Liver (tissue), 8 donors: ENCODE measurements at regions not wholly inside any gene's neighbourhood (a gene's known extent, or its start where the extent isn't known, plus 50 kb on each side); places are given as distances from the start of the nearest gene placed in this dataset.

Experiments
- DNase-seq: peaks from one replicate; pipeline ENCODE4 v3.0.0-alpha.2; 2017; ENCODE audit warnings: low spot score
- H3K27ac ChIP-seq, 2 donors: one replicate each; pipeline ENCODE4 v1.7.0; 2013; ENCODE audit warnings: inconsistent platforms in 2 of 2, low read length in 2 of 2, control low read depth in 1 of 2, low read depth in 1 of 2, mild to moderate bottlenecking in 1 of 2
- H3K27me3 ChIP-seq, 4 donors: one replicate each; pipeline versions ENCODE4 v1.6.1 to v1.7.0; 2013; ENCODE audit warnings: low read length in 3 of 4, inconsistent platforms in 1 of 4, mild to moderate bottlenecking in 1 of 4, moderate library complexity in 1 of 4; ENCODE audit not compliant: control insufficient read depth in 4 of 4, insufficient read depth in 4 of 4
- H3K36me3 ChIP-seq, 4 donors: one replicate each; pipeline versions ENCODE4 v1.6.1 to v1.7.0; 2013; ENCODE audit warnings: low read length in 3 of 4, mild to moderate bottlenecking in 3 of 4, low read depth in 1 of 4, moderate library complexity in 1 of 4; ENCODE audit not compliant: control insufficient read depth in 4 of 4, insufficient read depth in 3 of 4
- H3K4me1 ChIP-seq, 4 donors: one replicate each; pipeline versions ENCODE4 v1.6.1 to v1.7.0; 2013; ENCODE audit warnings: low read length in 3 of 4, mild to moderate bottlenecking in 3 of 4, moderate library complexity in 1 of 4; ENCODE audit not compliant: control insufficient read depth in 4 of 4, insufficient read depth in 4 of 4
- H3K4me3 ChIP-seq, 3 donors: one replicate each; pipeline versions ENCODE4 v1.6.1 to v1.7.0; 2013; ENCODE audit warnings: low read length in 3 of 3, control low read depth in 1 of 3, low read depth in 1 of 3, mild to moderate bottlenecking in 1 of 3
- H3K9ac ChIP-seq, 2 donors: one replicate each; pipeline ENCODE4 v1.7.0; 2013; ENCODE audit warnings: low read length in 2 of 2, mild to moderate bottlenecking in 2 of 2, moderate library complexity in 2 of 2, control low read depth in 1 of 2, low read depth in 1 of 2
- H3K9me3 ChIP-seq, 4 donors: one replicate each; pipeline versions ENCODE4 v1.6.1 to v1.7.0; 2013; ENCODE audit warnings: low read length in 3 of 4; ENCODE audit not compliant: control insufficient read depth in 4 of 4
- ATF3 ChIP-seq: IDR thresholded peaks from 2 replicates; pipeline ENCODE4 v1.6.1; 2016; ENCODE audit warnings: antibody characterized with exemption
- CTCF ChIP-seq: fragments of 150-350 bp; IDR thresholded peaks from 2 replicates; pipeline ENCODE4 v1.5.1; 2017; ENCODE audit warnings: improper control_type of control experiment, low read depth, low read length; ENCODE audit not compliant: missing input control
- EGR1 ChIP-seq, 2 donors: IDR thresholded peaks; 2 replicates each; pipeline ENCODE4 v1.6.1; 2016 to 2018; ENCODE audit warnings: antibody characterized with exemption in 2 of 2, low read depth in 2 of 2
- FOXA1 ChIP-seq: IDR thresholded peaks from 2 replicates; pipeline ENCODE4 v1.6.1; 2016; ENCODE audit warnings: antibody characterized with exemption
- FOXA2 ChIP-seq: IDR thresholded peaks from 2 replicates; pipeline ENCODE4 v1.6.1; 2016; ENCODE audit warnings: antibody characterized with exemption
- GABPA ChIP-seq, 2 donors: IDR thresholded peaks in 1 of 2; conservative IDR thresholded peaks in 1 of 2; 2 replicates each; pipeline ENCODE4 v1.6.1; 2016; ENCODE audit warnings: antibody characterized with exemption in 2 of 2, mild to moderate bottlenecking in 1 of 2, moderate library complexity in 1 of 2
- HNF4A ChIP-seq, 2 donors: conservative IDR thresholded peaks; 2 replicates each; pipeline ENCODE4 v1.6.1; 2016; ENCODE audit warnings: antibody characterized with exemption in 2 of 2, mild to moderate bottlenecking in 2 of 2
- HNF4G ChIP-seq: IDR thresholded peaks from 2 replicates; pipeline ENCODE4 v1.6.1; 2016; ENCODE audit warnings: antibody characterized with exemption
- JUND ChIP-seq, 2 donors: IDR thresholded peaks; 2 replicates each; pipeline ENCODE4 v1.6.1; 2016; ENCODE audit warnings: antibody characterized with exemption in 2 of 2
- MAX ChIP-seq: IDR thresholded peaks from 2 replicates; pipeline ENCODE4 v1.6.1; 2016; ENCODE audit warnings: antibody characterized with exemption
- NR2F2 ChIP-seq: IDR thresholded peaks from 2 replicates; pipeline ENCODE4 v1.6.1; 2016; ENCODE audit warnings: antibody characterized with exemption
- RAD21 ChIP-seq, 2 donors: IDR thresholded peaks; 2 replicates each; pipeline ENCODE4 v1.6.1; 2016; ENCODE audit warnings: antibody characterized with exemption in 2 of 2, mild to moderate bottlenecking in 2 of 2
- REST ChIP-seq: IDR thresholded peaks from 2 replicates; pipeline ENCODE4 v1.6.1; 2016; ENCODE audit warnings: antibody characterized with exemption, mild to moderate bottlenecking
- RXRA ChIP-seq, 2 donors: IDR thresholded peaks; 2 replicates each; pipeline ENCODE4 v1.6.1; 2017 to 2018; ENCODE audit warnings: antibody characterized with exemption in 2 of 2, mild to moderate bottlenecking in 1 of 2
- SP1 ChIP-seq: IDR thresholded peaks from 2 replicates; pipeline ENCODE4 v1.6.1; 2018; ENCODE audit warnings: antibody characterized with exemption, mild to moderate bottlenecking
- TAF1 ChIP-seq: conservative IDR thresholded peaks from 2 replicates; pipeline ENCODE4 v1.6.1; 2016; ENCODE audit warnings: antibody characterized with exemption, mild to moderate bottlenecking
- YY1 ChIP-seq: IDR thresholded peaks from 2 replicates; pipeline ENCODE4 v1.6.1; 2016; ENCODE audit warnings: antibody characterized with exemption, mild to moderate bottlenecking
- ZBTB33 ChIP-seq: IDR thresholded peaks from 2 replicates; pipeline ENCODE4 v1.6.1; 2016; ENCODE audit warnings: antibody characterized with exemption
- WGBS: extraction: QIAGEN DNeasy Blood & Tissue Kit; methylation state at CpG from one replicate; pipeline ENCODE4 v1.1.7; 2013; 5-methylcytosine and 5-hydroxymethylcytosine counted together
- donor health status: healthy.
- donor health status: healthy.
- donor health status: healthy.
- donor health status: healthy.
- donor health status: healthy.

- H3K4me3 ChIP-seq = no peak overlapping the region
- H3K4me1 ChIP-seq = no peaks in the 10 kb centered on the region
- H3K27ac ChIP-seq = no peak overlapping the region
- H3K36me3 ChIP-seq = no peaks in the 10 kb centered on the region
- H3K27me3 ChIP-seq = no peaks in the 10 kb centered on the region
- peaks cover 0 to 5% (median 3%) of the 10 kb centered on the region in 4 donors for H3K9me3 ChIP-seq
- no peak overlapping the region for H3K9ac ChIP-seq
- 1% methylated on average over 1 of the region's 1 CpG for WGBS
- TF ChIP-seq EGR1 (IDR thresholded peaks at IDR 0.05; ENCODE audit: low read depth in 2 of 2) (no peak), ATF3 (no peak), NR2F2 (no peak), HNF4A (conservative IDR thresholded peaks at IDR 0.05) (no peak), TAF1 (no peak), MAX (no peak), JUND (IDR thresholded peaks at IDR 0.05) (no peak), FOXA2 (no peak), RAD21 (IDR thresholded peaks at IDR 0.05) (no peak), ZBTB33 (no peak), FOXA1 (no peak), YY1 (no peak), SP1 (no peak), RXRA (IDR thresholded peaks at IDR 0.05) (no peak), GABPA (IDR thresholded peaks at IDR 0.05 in 1 of 2, conservative IDR thresholded peaks at IDR 0.05 in 1 of 2) (no peak)
- no peak for DNase-seq
These were observed 645.2 kb upstream of the PTPRD start for GRCh38 chr9:11257992-11258391.

GRCh38 chr9:11269036-11269435 is 656.2 kb upstream of the PTPRD start:
- Histone ChIP-seq H3K4me3 (no peak overlapping the region), H3K27me3 (peaks cover 0 to 2% (median 0%) of the 10 kb centered on the region in 4 donors), H3K36me3 (no peaks in the 10 kb centered on the region), H3K9me3 (peaks cover 5 to 19% (median 7%) of the 10 kb centered on the region in 4 donors), H3K4me1 (no peaks in the 10 kb centered on the region), H3K9ac (no peak overlapping the region), H3K27ac (no peak overlapping the region)
- TF ChIP-seq HNF4A (conservative IDR thresholded peaks at IDR 0.05) = no peak
- no peak for TF ChIP-seq ZBTB33
- TF ChIP-seq SP1 = no peak
- TF ChIP-seq EGR1 (IDR thresholded peaks at IDR 0.05; ENCODE audit: low read depth in 2 of 2) = no peak
- TF ChIP-seq RAD21 (IDR thresholded peaks at IDR 0.05) = no peak
- no peak for TF ChIP-seq TAF1
- no peak for TF ChIP-seq FOXA1
- no peak for TF ChIP-seq GABPA (IDR thresholded peaks at IDR 0.05 in 1 of 2, conservative IDR thresholded peaks at IDR 0.05 in 1 of 2)
- no peak for TF ChIP-seq RXRA (IDR thresholded peaks at IDR 0.05)
- TF ChIP-seq REST = no peak
- no peak for TF ChIP-seq ATF3
- no peak for TF ChIP-seq MAX
- no peak for TF ChIP-seq CTCF
- no peak for TF ChIP-seq FOXA2
- TF ChIP-seq NR2F2 = no peak
- TF ChIP-seq YY1 = no peak
- no peak for TF ChIP-seq HNF4G
- TF ChIP-seq JUND (IDR thresholded peaks at IDR 0.05) = no peak
- 43% methylated on average over 3 of the region's 3 CpGs for WGBS
- DNase-seq = no peak
